ENCODE measurements at regions not wholly inside any gene's neighbourhood (a gene's known extent, or its start where the extent isn't known, plus 50 kb on each side); places are given as distances from the start of the nearest gene placed in this dataset.
"Not testable (repeated sequence)": the region's sequence is repeated elsewhere in the genome, so short reads cannot be mapped to it uniquely, and the experiment has no call there.

GRCh38 chr16:35197656-35198055 lies 1738.2 kb downstream of the TP53TG3F start:
- DNase-seq (ENCODE audit: low spot score): no peak

- no peak for DNase-seq (ENCODE audit: low spot score)
Observed at GRCh38 chr16:35198223-35199199, 1739.1 kb downstream of the TP53TG3F start.

GRCh38 chr16:35200662-35201061 lies 1741.2 kb downstream of the TP53TG3F start:
- no peak for DNase-seq (ENCODE audit: low spot score)

- no peak for DNase-seq (ENCODE audit: low spot score)
Observed at GRCh38 chr16:35201151-35201550, 1741.7 kb downstream of the TP53TG3F start.

DNA sequence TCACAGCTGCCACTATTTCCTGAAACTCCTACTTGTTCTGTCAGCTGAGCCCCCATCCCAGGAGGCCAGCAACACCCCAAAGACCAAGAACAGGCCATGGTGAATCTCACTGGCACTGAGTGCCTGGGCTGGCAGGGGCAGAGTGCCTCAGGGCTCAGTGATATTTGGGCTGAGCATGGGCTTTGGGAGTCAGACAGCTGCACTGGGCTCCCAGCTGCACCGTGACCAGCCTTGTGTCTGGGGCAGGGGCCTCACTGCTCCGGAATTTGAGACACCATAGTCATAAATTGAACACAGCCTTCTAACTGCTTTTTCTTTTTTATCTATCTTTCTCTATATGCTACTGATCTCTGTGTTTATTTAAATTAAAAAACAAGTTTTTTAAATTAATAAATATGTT lies 1744.2 kb downstream of the TP53TG3F start:
- no peak for DNase-seq (ENCODE audit: low spot score)

DNA sequence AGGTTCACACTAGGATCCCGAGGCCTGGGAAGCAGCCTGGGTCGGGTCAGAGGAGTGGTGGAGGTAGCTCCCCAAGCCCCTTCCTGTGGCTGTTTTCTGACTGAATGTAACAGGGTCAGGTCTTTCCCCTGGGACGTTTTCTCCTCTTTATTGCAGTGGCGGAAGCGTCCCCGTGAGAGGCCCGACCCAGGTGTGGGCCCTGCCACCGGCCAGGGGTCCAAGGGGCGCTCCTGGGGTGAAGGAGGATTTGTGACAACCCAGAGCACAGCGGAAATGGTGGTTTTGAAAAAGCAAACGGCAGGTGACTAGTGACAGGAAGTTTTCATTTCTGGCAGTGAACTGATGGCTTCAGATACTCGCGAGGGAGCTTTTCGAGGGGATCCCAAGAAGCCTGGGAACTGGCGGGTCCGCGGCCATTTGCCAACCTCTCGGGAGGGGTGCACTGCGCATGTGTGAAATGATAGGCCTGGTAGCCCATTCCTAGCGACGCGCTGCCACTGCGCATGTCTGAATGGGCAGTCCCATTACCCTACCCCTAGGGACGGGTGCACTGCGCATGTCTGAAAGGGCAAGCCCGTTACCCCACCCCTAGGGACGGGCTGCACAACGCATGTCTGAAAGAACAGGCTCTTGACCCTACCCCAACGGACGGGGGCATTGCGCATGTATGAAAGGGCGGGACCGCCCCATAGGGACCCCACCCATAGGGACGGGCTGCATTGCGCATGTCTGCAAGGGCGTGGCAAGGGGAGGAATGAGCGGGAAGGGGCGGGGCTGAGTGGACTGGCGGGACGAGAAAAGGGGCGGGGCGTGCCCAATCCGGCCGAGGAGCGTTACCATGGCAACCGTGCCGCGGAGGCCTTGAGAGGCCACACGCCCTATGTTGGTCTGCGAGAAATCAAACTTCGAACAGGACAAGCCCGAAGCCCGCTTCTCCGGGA lies 1747.9 kb downstream of the TP53TG3F start:
- no peak for DNase-seq (ENCODE audit: low spot score)

GRCh38 chr16:35208001-35208935 lies 1748.9 kb downstream of the TP53TG3F start:
- no peak for DNase-seq (ENCODE audit: low spot score)

DNA sequence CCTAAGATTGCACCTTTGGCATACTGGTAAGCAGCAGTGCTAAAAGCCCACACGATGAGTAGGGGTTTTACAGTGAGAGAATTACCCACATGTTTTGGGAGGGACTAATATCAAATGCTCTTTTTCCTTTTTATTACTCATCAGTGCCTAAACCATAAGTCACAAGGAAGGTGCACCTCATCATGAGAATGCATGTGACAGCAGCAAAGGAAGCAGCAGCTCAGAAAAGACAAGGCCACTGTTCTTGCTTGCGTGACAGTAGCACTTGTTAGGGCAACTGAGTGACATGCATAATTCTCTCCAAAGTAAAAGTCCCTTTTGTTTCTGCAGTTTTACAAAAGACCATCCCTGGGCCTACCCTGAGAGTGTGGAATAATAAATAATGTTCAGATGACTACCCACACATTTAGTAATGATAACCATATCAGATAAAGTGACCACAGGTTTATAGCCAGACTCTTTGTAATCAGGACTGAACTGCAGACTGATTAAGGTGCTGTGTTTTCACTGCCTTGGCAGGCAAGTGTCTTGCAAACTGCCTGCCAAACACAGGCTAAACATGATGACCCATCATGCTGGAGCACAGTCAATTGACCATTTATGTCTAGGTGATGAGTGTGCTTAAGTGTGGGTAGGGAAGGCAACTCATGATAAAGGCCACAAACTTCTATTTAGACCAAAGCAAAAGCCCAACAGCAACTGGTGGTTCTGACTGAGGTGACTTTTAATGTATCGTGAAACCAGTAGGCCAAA lies 1751.4 kb downstream of the TP53TG3F start:
- DNase-seq (ENCODE audit: low spot score): no peak

DNA sequence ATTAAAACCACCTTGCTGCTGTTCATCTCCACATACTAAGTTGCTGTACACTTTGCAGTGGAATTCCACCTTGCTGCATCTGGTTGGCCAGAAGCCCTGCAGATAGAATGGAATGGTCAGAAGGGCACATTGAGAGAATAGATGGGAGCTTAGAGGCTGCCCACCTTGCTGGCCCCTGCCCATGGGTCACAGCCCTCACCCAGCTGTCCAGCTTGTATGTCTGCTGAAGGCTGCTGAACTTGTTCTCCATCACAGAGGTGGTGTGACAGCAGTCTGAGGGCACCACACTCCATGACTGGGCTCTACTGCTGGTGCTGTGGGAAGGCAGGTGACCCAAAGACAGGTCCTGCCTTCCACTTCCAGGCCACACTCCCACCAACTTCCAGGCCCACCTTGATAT lies 1755.4 kb downstream of the TP53TG3F start:
- no peak for DNase-seq (ENCODE audit: low spot score)

DNA sequence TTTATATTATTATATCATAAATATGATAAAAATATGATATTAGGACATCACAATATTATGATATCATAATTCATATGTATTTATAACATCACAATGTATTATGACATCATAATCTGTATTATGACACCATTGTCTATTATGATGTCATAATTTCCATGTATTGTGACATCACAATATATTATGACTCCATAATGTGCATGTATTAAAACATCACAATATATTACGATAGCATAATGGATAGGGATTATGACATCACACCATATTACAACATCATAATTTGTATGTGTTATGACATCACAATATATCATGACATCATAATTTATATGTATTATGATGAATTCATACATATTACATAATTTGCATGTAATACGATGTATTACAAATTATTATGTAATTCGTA lies 1755.9 kb downstream of the TP53TG3F start:
- no peak for DNase-seq (ENCODE audit: low spot score)

GRCh38 chr16:35216261-35216660 lies 1756.8 kb downstream of the TP53TG3F start:
- DNase-seq (ENCODE audit: low spot score): not testable (repeated sequence)

- no peak for DNase-seq (ENCODE audit: low spot score)
Observed at GRCh38 chr16:35221482-35222185, 1762.2 kb downstream of the TP53TG3F start.

- no peak for DNase-seq (ENCODE audit: low spot score)
Observed at GRCh38 chr16:35234679-35235078, 1775.3 kb downstream of the TP53TG3F start.

DNA sequence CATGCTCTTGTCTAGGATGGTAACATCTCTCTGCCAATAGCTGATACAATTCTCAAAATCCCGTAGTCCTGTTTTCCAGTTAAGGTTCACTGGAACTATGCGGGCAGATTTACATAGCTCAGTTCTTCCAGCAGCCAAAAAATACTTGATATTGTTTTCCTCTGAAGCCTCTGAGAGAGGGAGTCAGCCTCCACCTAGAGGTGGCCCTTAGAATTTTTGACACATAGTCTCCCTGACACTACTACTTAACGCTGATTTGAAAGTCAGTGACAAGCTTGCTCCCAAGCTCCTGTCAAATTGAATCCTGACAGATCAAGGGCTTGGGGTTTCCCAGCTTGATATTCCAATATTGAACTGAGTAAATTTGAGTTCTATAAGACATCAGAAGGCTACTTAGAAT lies 1780.1 kb downstream of the TP53TG3F start:
- no peak for DNase-seq (ENCODE audit: low spot score)

DNA sequence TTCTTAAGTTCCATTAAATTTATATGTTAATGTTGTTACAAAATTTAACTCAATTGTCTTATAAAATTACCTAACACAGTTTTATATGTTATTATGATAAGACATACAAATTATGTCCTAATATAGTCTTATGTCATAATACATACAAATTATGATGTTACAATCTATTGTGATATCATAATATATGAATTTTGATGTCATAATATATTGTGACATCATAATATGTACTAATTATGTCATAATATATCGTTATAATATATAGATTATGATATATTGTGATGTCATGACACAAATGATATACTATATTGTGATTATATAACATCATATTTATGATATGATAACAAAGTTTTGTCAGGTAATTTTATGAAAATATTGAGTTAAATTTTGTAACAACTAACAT lies 1789.6 kb downstream of the TP53TG3F start:
- no peak for DNase-seq (ENCODE audit: low spot score)

DNA sequence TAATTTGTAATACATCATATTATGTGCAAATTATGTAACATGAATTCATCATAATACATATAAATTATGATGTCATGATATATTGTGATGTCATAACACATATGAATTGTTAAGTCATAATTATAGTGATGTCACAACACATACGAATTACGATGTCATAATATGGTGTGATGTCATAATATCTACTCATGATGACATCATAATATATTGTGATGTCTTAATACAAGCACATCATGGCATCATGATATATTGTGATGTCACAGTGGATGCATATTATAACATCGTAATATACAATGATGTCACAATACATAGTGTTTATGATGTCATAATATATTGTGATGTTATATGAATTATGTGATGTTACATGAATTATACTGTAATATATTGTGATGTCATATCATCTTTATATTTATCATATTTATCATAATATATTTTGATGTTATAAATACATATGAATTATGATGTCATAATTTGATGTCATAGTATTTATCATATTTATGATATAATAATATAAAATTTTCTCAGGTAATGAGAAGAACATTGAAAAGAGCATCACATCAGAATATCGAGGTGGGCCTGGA lies 1793.0 kb downstream of the TP53TG3F start:
- no peak for DNase-seq (ENCODE audit: low spot score)

- DNase-seq (ENCODE audit: low spot score): no peak
Observed at GRCh38 chr16:35255186-35255803, 1795.9 kb downstream of the TP53TG3F start.

DNA sequence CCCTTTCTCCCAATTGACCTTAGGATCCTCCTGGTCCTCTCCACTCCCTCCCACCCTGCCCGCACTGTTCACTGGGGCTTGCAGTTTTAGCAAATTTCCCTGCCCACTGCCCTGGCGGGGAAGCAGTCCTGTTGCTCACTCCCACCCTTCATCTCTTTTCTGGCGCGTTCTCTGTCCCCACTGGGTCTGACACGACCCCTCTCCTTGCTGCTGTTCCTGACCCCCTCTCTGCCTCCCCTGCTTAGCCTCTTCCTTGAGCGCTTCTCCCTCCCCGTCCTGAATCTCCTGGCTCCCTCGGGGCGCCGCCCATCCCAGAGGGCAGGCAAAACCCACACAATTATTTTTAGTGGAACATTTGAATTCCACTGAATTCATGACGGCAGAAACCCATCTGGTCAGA lies 1796.4 kb downstream of the TP53TG3F start:
- no peak for DNase-seq (ENCODE audit: low spot score)

- no peak for DNase-seq (ENCODE audit: low spot score)
Observed at GRCh38 chr16:35258381-35258780, 1799.0 kb downstream of the TP53TG3F start.

All from GM03348 (cell line).